Erythroblast (primary cell): ENCODE measurements at regions not wholly inside any gene's neighbourhood (a gene's known extent, or its start where the extent isn't known, plus 50 kb on each side); places are given as distances from the start of the nearest gene placed in this dataset.
"Not testable (repeated sequence)": the region's sequence is repeated elsewhere in the genome, so short reads cannot be mapped to it uniquely, and the experiment has no call there.

Experiments used
- DNase-seq, 2 experiments: peaks; one replicate each; lab custom pipeline; 2025; lab: John Stamatoyannopoulos, UW
- GATA1 ChIP-seq: IDR thresholded peaks from 2 replicates; pipeline ENCODE4 v1.6.1; 2011; ENCODE audit warnings: low read depth, mild to moderate bottlenecking, control low read depth, low read length, moderate library complexity
- POLR2A ChIP-seq: IDR thresholded peaks from 2 replicates; pipeline ENCODE4 v1.6.1; 2011; ENCODE audit warnings: mild to moderate bottlenecking, low read length

- DNase-seq: no peak
These were observed 395.6 kb upstream of the PBX1 start for GRCh38 chr1:164163289-164163849.

GRCh38 chr1:164165466-164165865 is 393.5 kb upstream of the PBX1 start:
- no peak for TF ChIP-seq POLR2A
- TF ChIP-seq GATA1: no peak
- DNase-seq: no peak

More at GRCh38 chr1:164163289-164163849, 395.6 kb upstream of the PBX1 start:
- TF ChIP-seq GATA1 (no peak), POLR2A (no peak)

DNA sequence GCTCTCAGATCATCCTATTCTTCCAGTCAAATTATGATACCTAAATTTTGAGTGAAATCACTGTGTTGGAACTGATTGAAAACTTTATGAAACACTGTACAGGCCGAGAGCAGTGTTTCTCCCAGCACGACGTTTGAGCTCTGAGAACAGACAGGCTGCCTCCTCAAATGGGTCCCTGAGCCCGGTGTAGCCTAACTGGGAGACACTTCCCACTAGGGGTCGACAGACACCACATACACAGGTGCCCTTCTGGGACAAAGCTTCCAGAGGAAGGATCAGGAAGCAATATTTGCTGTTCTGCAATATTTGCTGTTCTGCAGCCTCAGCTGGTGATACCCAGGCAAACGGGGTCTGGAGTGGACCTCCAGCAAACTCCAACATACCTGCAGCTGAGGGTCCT is 392.5 kb upstream of the PBX1 start:
- not testable (repeated sequence) for DNase-seq

DNA sequence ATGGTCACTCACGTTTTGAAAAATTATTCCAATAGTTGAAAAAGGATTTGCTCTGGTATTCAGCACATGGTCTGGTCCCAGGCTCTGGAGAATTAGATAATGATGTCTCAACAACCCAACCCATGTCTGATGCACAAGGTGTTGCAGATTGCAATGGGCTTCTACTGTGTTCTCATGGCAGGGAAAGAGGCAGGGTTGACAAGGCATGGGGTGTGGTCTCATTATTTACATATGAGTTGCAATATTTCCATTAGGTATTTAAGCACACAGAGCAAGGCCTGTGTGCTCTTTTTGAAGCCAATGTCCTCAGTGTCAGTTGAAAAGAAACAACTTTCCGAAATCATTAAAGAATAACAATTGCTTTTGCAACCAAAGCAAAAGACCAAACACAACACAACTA is 381.9 kb upstream of the PBX1 start:
- no peak for DNase-seq
- TF ChIP-seq GATA1: no peak
- TF ChIP-seq POLR2A: no peak

- no peak for DNase-seq
- TF ChIP-seq GATA1 (no peak), POLR2A (no peak)
These were observed 378.2 kb upstream of the PBX1 start for GRCh38 chr1:164180824-164181223.

GRCh38 chr1:164183854-164184635 is 374.9 kb upstream of the PBX1 start:
- DNase-seq: no peak
- TF ChIP-seq GATA1 (no peak), POLR2A (no peak)

DNA sequence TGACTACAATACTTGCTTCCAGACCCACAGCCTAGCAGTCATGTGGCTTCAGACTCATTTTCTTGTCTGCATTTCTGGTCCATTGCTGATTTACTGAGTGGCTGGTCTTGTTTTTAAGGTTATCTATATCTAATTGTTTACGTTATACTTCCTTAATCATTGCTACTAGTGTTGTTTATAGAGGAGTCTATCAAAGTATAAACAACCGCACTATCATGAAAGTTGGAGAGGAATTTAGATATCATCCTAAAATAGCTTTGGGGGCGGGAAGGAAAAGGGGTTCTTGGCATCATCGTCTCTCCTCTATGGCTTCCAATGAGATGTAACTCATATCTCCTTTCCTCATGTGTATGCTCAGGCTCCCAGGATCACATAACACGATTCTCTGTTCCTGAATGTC is 372.1 kb upstream of the PBX1 start:
- no peak for TF ChIP-seq GATA1
- TF ChIP-seq POLR2A: no peak

DNA sequence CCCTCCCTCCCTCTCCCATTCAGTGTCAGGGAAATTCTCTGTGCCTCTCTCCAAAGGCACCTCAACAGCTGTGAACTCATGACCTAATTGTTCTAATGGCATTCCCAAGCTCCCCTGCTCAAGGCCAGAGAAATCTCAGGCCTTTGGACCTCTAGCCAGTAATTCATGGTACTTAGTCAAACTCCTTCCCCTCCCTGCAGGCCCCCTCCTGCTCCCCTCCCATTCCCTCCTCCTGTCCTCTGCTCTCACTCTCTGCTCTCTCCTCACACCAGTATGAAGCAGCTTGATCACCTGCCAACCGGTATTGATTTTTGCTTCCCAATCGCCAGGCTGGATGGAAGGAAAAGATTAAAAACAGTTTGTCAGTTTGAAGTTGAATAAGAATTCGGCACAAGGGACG is 370.5 kb upstream of the PBX1 start:
- no peak for DNase-seq
- no peak for TF ChIP-seq GATA1
- no peak for TF ChIP-seq POLR2A

More for the DNA sequence above, 372.1 kb upstream of the PBX1 start:
- no peak for DNase-seq

DNA sequence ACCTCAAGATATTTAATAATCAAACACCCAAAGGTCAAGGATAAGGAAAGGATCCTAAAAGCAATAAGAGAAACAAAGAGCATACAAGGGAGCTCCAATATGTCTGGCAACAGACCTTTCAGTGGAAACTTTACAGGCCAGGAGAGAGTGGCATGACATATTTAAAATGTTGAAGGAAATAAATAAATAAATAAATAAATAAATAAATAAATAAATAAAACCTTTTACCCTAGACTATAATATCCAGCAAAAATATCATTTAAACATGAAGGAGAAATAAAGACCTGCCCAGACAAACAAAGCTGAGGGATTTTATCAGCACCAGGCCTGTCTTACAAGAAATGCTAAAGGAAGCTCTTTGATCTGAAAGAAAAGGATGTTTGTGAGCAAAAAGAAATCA is 367.8 kb upstream of the PBX1 start:
- DNase-seq: no peak
- TF ChIP-seq POLR2A: no peak
- TF ChIP-seq GATA1: no peak

- TF ChIP-seq GATA1 (no peak), POLR2A (no peak)
- DNase-seq: no peak
These were observed 348.7 kb upstream of the PBX1 start for GRCh38 chr1:164210211-164210739.

DNA sequence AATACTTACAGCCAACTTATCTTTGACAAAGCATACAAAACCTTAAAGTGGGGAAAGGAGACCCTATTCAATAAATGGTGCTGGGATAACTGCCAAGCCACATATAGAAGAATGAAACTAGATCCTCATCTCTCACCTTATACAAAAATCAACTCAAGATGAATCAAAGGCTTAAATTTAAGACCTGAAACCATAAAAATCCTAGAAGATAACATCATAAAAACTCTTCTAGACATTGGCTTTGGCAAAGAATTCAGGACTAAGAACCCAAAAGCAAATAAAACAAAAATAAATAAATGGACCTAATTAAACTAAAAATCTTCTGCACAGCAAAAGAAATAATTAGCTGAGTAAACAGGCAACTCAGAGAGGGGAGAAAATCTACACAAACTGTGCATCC is 335.6 kb upstream of the PBX1 start:
- DNase-seq: no peak
- TF ChIP-seq POLR2A (no peak), GATA1 (no peak)

DNA sequence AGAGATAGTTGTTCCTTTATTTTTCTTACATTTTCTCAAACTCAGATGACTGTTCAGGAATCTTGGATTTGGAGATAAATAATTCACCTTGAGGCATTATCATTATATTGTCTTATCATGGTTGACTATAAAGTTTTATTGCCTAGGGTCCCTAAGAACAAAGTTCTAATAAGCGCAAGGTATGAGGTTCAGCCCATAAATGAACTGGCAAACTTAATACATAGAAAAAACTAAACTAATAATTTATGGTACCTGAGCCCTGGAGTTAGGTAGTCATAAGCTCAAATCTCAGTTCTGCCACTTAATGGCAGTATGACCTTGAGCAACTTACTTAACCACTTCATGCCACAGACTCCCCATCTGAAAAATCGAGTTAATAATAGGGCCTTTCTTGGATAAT is 334.0 kb upstream of the PBX1 start:
- TF ChIP-seq GATA1: no peak
- no peak for TF ChIP-seq POLR2A
- no peak for DNase-seq

- TF ChIP-seq POLR2A (no peak), GATA1 (no peak)
- no peak for DNase-seq
These were observed 332.0 kb upstream of the PBX1 start for GRCh38 chr1:164226977-164227376.

GRCh38 chr1:164228928-164229327 is 330.1 kb upstream of the PBX1 start:
- no peak for TF ChIP-seq POLR2A
- no peak for TF ChIP-seq GATA1

GRCh38 chr1:164233149-164233548 is 325.8 kb upstream of the PBX1 start:
- TF ChIP-seq GATA1 (no peak), POLR2A (no peak)
- no peak for DNase-seq

More at GRCh38 chr1:164228928-164229327, 330.1 kb upstream of the PBX1 start:
- DNase-seq: no peak
